Kidney (tissue), 13 donors: ENCODE measurements at regions not wholly inside any gene's neighbourhood (a gene's known extent, or its start where the extent isn't known, plus 50 kb on each side); places are given as distances from the start of the nearest gene placed in this dataset.

Experiments used
- DNase-seq, 5 donors: peaks; one replicate each; pipeline ENCODE4 v3.0.0-alpha.2; 2013 to 2020
- FAIRE-seq: peaks from 2 replicates; lab custom pipeline; 2012; peaks lifted over from hg19 to GRCh38; lab: Jason Lieb, UNC
- H3K27ac ChIP-seq, 2 donors: one replicate each; pipeline ENCODE4 v1.7.0; 2013; ENCODE audit warnings: low read depth in 2 of 2, low read length in 2 of 2, inconsistent platforms in 1 of 2
- H3K27me3 ChIP-seq: one replicate; pipeline ENCODE4 v1.7.1; 2013; ENCODE audit warnings: low read length, inconsistent platforms; ENCODE audit not compliant: control insufficient read depth, insufficient read depth
- H3K36me3 ChIP-seq, 3 donors: one replicate each; pipeline versions ENCODE4 v1.7.0 to v1.7.1; 2013; ENCODE audit warnings: low read length in 3 of 3, control low read depth in 1 of 3, inconsistent platforms in 1 of 3; ENCODE audit not compliant: insufficient read depth in 3 of 3, control insufficient read depth in 2 of 3
- H3K4me1 ChIP-seq, 3 donors: one replicate each; pipeline versions ENCODE4 v1.7.0 to v1.7.1; 2013; ENCODE audit warnings: low read length in 3 of 3, inconsistent platforms in 1 of 3, low read depth in 1 of 3; ENCODE audit not compliant: control insufficient read depth in 2 of 3, insufficient read depth in 2 of 3
- H3K4me3 ChIP-seq, 3 donors: one replicate each; pipeline versions ENCODE4 v1.7.0 to v1.8.1; 2013; ENCODE audit warnings: low read length in 3 of 3, control low read depth in 1 of 3, inconsistent platforms in 1 of 3
- H3K9ac ChIP-seq, 3 donors: one replicate each; pipeline versions ENCODE4 v1.7.0 to v1.7.1; 2013; ENCODE audit warnings: low read length in 3 of 3, control low read depth in 1 of 3, inconsistent platforms in 1 of 3
- H3K9me3 ChIP-seq, 3 donors: one replicate each; pipeline versions ENCODE4 v1.7.0 to v1.7.1; 2013; ENCODE audit warnings: low read length in 3 of 3, control low read depth in 1 of 3, inconsistent platforms in 1 of 3; ENCODE audit not compliant: control insufficient read depth in 2 of 3, insufficient read depth in 1 of 3
- CTCF ChIP-seq: IDR thresholded peaks from 3 replicates; pipeline ENCODE4 v1.5.1; 2012; ENCODE audit warnings: mild to moderate bottlenecking, moderate library complexity, borderline replicate concordance; ENCODE audit not compliant: insufficient read depth; ENCODE audit errors: extremely low read depth
- intact Hi-C: fragments of 100-400 bp; cut with DNase I; formaldehyde crosslinking; loops from one replicate; pipeline ENCODE4 v1.11.1; 2022
- donor health status: control.
- donor health status: control.
- donor health status: control.
- donor health status: control.
- donor health status: control.
- donor health status: DM: yes; HTN: yes; CAD: no.
- donor health status: Normal renal cell carcinoma (clear cell type).

- Histone ChIP-seq H3K36me3 (no peaks in the 10 kb centered on the region), H3K4me1 (no peaks in the 10 kb centered on the region), H3K9me3 (peaks cover 0 to 6% (median 3%) of the 10 kb centered on the region in 3 donors), H3K4me3 (no peak overlapping the region), H3K9ac (no peak overlapping the region), H3K27ac (no peak overlapping the region), H3K27me3 (no peaks in the 10 kb centered on the region)
- FAIRE-seq (no peak), DNase-seq (no peak)
- TF ChIP-seq CTCF: no peak
- intact Hi-C loops: loop anchor here (10.0 kb wide), 1 partner anchor 899 kb away; no protein-coding TSS in a partner anchor
Measured at GRCh38 chr5:15993334-15993733, 186.3 kb downstream of the MARCHF11 start.

- no peak for TF ChIP-seq CTCF
- Histone ChIP-seq H3K9me3 (peaks cover 0 to 6% (median 3%) of the 10 kb centered on the region in 3 donors), H3K9ac (no peak overlapping the region), H3K4me1 (no peaks in the 10 kb centered on the region), H3K27me3 (no peaks in the 10 kb centered on the region), H3K4me3 (no peak overlapping the region), H3K36me3 (no peaks in the 10 kb centered on the region), H3K27ac (no peak overlapping the region)
- DNase-seq (no peak), FAIRE-seq (no peak)
- intact Hi-C loops: loop anchor here (10.0 kb wide), 1 partner anchor 898 kb away; no protein-coding TSS in a partner anchor
Measured at GRCh38 chr5:15992918-15993317, 186.7 kb downstream of the MARCHF11 start.

- Histone ChIP-seq H3K27me3 (no peaks in the 10 kb centered on the region), H3K4me1 (no peaks in the 10 kb centered on the region), H3K9ac (no peak overlapping the region), H3K36me3 (no peaks in the 10 kb centered on the region), H3K9me3 (peaks cover 0 to 6% (median 3%) of the 10 kb centered on the region in 3 donors), H3K27ac (no peak overlapping the region), H3K4me3 (no peak overlapping the region)
- no peak for DNase-seq
- FAIRE-seq: no peak
- intact Hi-C loops: loop anchor here (10.0 kb wide), 1 partner anchor 897 kb away; no protein-coding TSS in a partner anchor
- TF ChIP-seq CTCF: no peak
Measured at GRCh38 chr5:15991586-15991985, 188.0 kb downstream of the MARCHF11 start.
